PC-3 (cell line): ENCODE measurements at regions not wholly inside any gene's neighbourhood (a gene's known extent, or its start where the extent isn't known, plus 50 kb on each side); places are given as distances from the start of the nearest gene placed in this dataset.

Experiments used
- ATAC-seq: fragments of 200-7000 bp; cut with Tn5 transposase; 2 replicates; pipeline ENCODE4 v1.9.1; 2020; ENCODE audit warnings: mild to moderate bottlenecking, moderate library complexity
- BruUV-seq: library from RNA; stranded (reverse); fragments of 400-500 nt; replicated peaks from 2 replicates; lab custom pipeline; 2021; lab: Mats Ljungman, UMichigan
- CTCF ChIA-PET: fragments of 300-600 bp; sonication (Branson Sonifier 250); formaldehyde crosslinking; loops from one replicate; lab custom pipeline; 2022; ENCODE audit warnings: antibody characterized with exemption; lab: Charles Lee
- POLR2A ChIA-PET: fragments of 300-600 bp; sonication (Branson Sonifier 250); formaldehyde crosslinking; loops from one replicate; lab custom pipeline; 2022; ENCODE audit warnings: antibody characterized with exemption; ENCODE audit not compliant: unreplicated experiment; lab: Charles Lee
- DNase-seq: peaks from one replicate; pipeline ENCODE4 v3.0.0-alpha.2; 2015
- H2AFZ ChIP-seq: fragments of 300-600 bp; sonication (generic); 2 replicates; pipeline ENCODE4 v1.6.0; 2016; ENCODE audit warnings: antibody characterized with exemption, low read length
- H3F3A ChIP-seq: fragments of 300-600 bp; sonication (generic); one replicate; pipeline ENCODE4 v1.6.0; 2017; ENCODE audit warnings: antibody characterized with exemption, low read length, control low read depth, mild to moderate bottlenecking; ENCODE audit not compliant: unreplicated experiment
- H3K27ac ChIP-seq: fragments of 300-600 bp; sonication (generic); 2 replicates; pipeline ENCODE4 v1.5.1; 2016; ENCODE audit warnings: mild to moderate bottlenecking, low read length
- H3K27me3 ChIP-seq: fragments of 300-600 bp; sonication (generic); 2 replicates; pipeline ENCODE4 v1.6.1; 2016; ENCODE audit warnings: low read length, mixed read lengths
- H3K36me3 ChIP-seq: fragments of 300-600 bp; sonication (generic); 2 replicates; pipeline ENCODE4 v1.6.1; 2016; ENCODE audit warnings: low read depth, mixed run types, low read length, mixed read lengths
- H3K4me1 ChIP-seq: fragments of 300-600 bp; sonication (generic); 2 replicates; pipeline ENCODE4 v1.5.1; 2016; ENCODE audit warnings: low read length; ENCODE audit not compliant: insufficient read depth
- H3K4me2 ChIP-seq: fragments of 300-600 bp; sonication (generic); 2 replicates; pipeline ENCODE4 v1.6.0; 2016; ENCODE audit warnings: low read length
- H3K4me3 ChIP-seq: fragments of 300-600 bp; sonication (generic); 2 replicates; pipeline ENCODE4 v1.5.1; 2016; ENCODE audit warnings: mild to moderate bottlenecking, low read length, mixed read lengths
- H3K79me2 ChIP-seq: fragments of 300-600 bp; sonication (generic); 2 replicates; pipeline ENCODE4 v1.6.1; 2017; ENCODE audit warnings: low read length, mixed read lengths
- H3K9ac ChIP-seq: fragments of 300-600 bp; sonication (generic); 2 replicates; pipeline ENCODE4 v1.6.0; 2016; ENCODE audit warnings: mild to moderate bottlenecking, low read length
- H3K9me2 ChIP-seq: fragments of 300-600 bp; sonication (generic); replicated peaks from 2 replicates; pipeline ENCODE4 v1.6.1; 2016; ENCODE audit warnings: mixed run types, low read length, mixed read lengths
- H3K9me3 ChIP-seq: fragments of 300-600 bp; sonication (generic); 2 replicates; pipeline ENCODE4 v1.6.1; 2016; ENCODE audit warnings: low read length, mixed read lengths
- H4K20me1 ChIP-seq: fragments of 300-600 bp; sonication (generic); 2 replicates; pipeline ENCODE4 v1.6.1; 2016; ENCODE audit warnings: low read length, mixed read lengths
- CTCF ChIP-seq: fragments of 300-600 bp; sonication (generic); conservative IDR thresholded peaks from 2 replicates; pipeline ENCODE4 v1.5.1; 2017; ENCODE audit warnings: antibody characterized with exemption, low read depth, mild to moderate bottlenecking, low read length
- EZH2 ChIP-seq: fragments of 300-600 bp; sonication (generic); IDR thresholded peaks from one replicate; pipeline ENCODE4 v1.6.1; 2017; ENCODE audit warnings: antibody characterized with exemption, mild to moderate bottlenecking, low read length; ENCODE audit not compliant: unreplicated experiment
- EZH2phosphoT487 ChIP-seq: fragments of 300-600 bp; sonication (generic); IDR thresholded peaks from 2 replicates; pipeline ENCODE4 v1.6.1; 2018; ENCODE audit warnings: mild to moderate bottlenecking, antibody characterized with exemption, low read length, borderline replicate concordance
- intact Hi-C: fragments of 100-400 bp; cut with micrococcal nuclease; formaldehyde crosslinking; loops from 2 replicates; pipeline ENCODE4 v1.9.0; 2023

- Histone ChIP-seq H3K36me3 (no peaks in the 10 kb centered on the region), H3K27ac (no peak overlapping the region), H3K9me2 (no peaks in the 10 kb centered on the region), H3K4me3 (no peak overlapping the region), H2AFZ (no peak overlapping the region), H3F3A (no peaks in the 10 kb centered on the region), H3K9ac (no peak overlapping the region), H3K79me2 (no peaks in the 10 kb centered on the region), H3K9me3 (no peaks in the 10 kb centered on the region), H3K4me1 (no peaks in the 10 kb centered on the region), H4K20me1 (no peaks in the 10 kb centered on the region), H3K27me3 (peaks cover 33% of the 10 kb centered on the region; the same call in 1 of the 2 replicates), H3K4me2 (no peak overlapping the region)
- no TSS peak for BruUV-seq
- ChIA-PET POLR2A (no interaction called here), CTCF (no interaction called here)
- DNase-seq (no peak), ATAC-seq (no peak)
- intact Hi-C loops, result no loop called here
- no peak for TF ChIP-seq CTCF
Observed at GRCh38 chr13:97695684-97696083, 257.8 kb upstream of the IPO5 start.

- ChIA-PET POLR2A (no interaction called here), CTCF (no interaction called here)
- no peak overlapping the region for H2AFZ ChIP-seq
- H3K79me2 ChIP-seq, result no peaks in the 10 kb centered on the region
- intact Hi-C loops, result no loop called here
- no peak for DNase-seq
- H3K9ac ChIP-seq, result no peak overlapping the region
- no peak overlapping the region for H3K27ac ChIP-seq
- peaks cover 36% of the 10 kb centered on the region; the same call in 1 of the 2 replicates for H3K27me3 ChIP-seq
- TF ChIP-seq EZH2phosphoT487 (no peak), CTCF (no peak), EZH2 (no peak)
- no peak for ATAC-seq
- H3K9me2 ChIP-seq, result no peaks in the 10 kb centered on the region
- BruUV-seq, result no TSS peak
- no peaks in the 10 kb centered on the region for H3K4me1 ChIP-seq
- H3F3A ChIP-seq, result no peaks in the 10 kb centered on the region
- no peaks in the 10 kb centered on the region for H3K9me3 ChIP-seq
- H3K4me2 ChIP-seq, result no peak overlapping the region
- H3K4me3 ChIP-seq, result no peak overlapping the region
- H4K20me1 ChIP-seq, result no peaks in the 10 kb centered on the region
- H3K36me3 ChIP-seq, result no peaks in the 10 kb centered on the region
Observed at GRCh38 chr13:97696921-97697320, 256.6 kb upstream of the IPO5 start.

- Histone ChIP-seq H3K79me2 (no peaks in the 10 kb centered on the region), H2AFZ (no peak overlapping the region), H3K27me3 (peaks cover 33% of the 10 kb centered on the region; the same call in 1 of the 2 replicates), H3K9ac (no peak overlapping the region), H3K36me3 (no peaks in the 10 kb centered on the region), H4K20me1 (no peaks in the 10 kb centered on the region), H3K27ac (no peak overlapping the region), H3F3A (no peaks in the 10 kb centered on the region), H3K9me3 (no peaks in the 10 kb centered on the region), H3K4me3 (no peak overlapping the region), H3K4me2 (no peak overlapping the region), H3K9me2 (no peaks in the 10 kb centered on the region), H3K4me1 (no peaks in the 10 kb centered on the region)
- intact Hi-C loops, result no loop called here
- CTCF ChIA-PET, result no interaction called here
- DNase-seq (no peak), ATAC-seq (no peak)
- TF ChIP-seq CTCF (no peak), EZH2phosphoT487 (no peak), EZH2 (no peak)
- no TSS peak for BruUV-seq
- POLR2A ChIA-PET, result no interaction called here
Observed at GRCh38 chr13:97700306-97700848, 253.1 kb upstream of the IPO5 start.
